K562 (cell line): ENCODE measurements at regions not wholly inside any gene's neighbourhood (a gene's known extent, or its start where the extent isn't known, plus 50 kb on each side); places are given as distances from the start of the nearest gene placed in this dataset.

Experiments used
- BRCA1 ChIP-seq, 2 experiments: fragments of 450-650 bp in 1 of 2; sonication (generic) in 1 of 2; formaldehyde crosslinking in 1 of 2; IDR thresholded peaks; 2 replicates each; pipeline versions ENCODE4 v1.5.0 to v1.6.1; 2017 to 2020; ENCODE audit warnings: mild to moderate bottlenecking in 1 of 2, missing genetic modification reagents in 1 of 2
- EP300 ChIP-seq: IDR thresholded peaks from 2 replicates; pipeline ENCODE4 v1.6.1; 2012; ENCODE audit warnings: low read length, improper control_type of control experiment
- GABPA ChIP-seq: fragments of 200-800 bp; sonication (Bioruptor generic); conservative IDR thresholded peaks from 2 replicates; pipeline ENCODE4 v1.6.1; 2016; ENCODE audit warnings: low read depth, missing genetic modification characterization, missing compliant biosample characterization
- MAZ ChIP-seq, 2 experiments: fragments of 450-650 bp in 1 of 2; sonication (generic) in 1 of 2; formaldehyde crosslinking; IDR thresholded peaks in 1 of 2; conservative IDR thresholded peaks in 1 of 2; 2 replicates each; pipeline versions ENCODE4 v1.4.0 to v1.5.0; 2020; ENCODE audit warnings: mild to moderate bottlenecking in 1 of 2, missing genetic modification reagents in 1 of 2
- POLR2A ChIP-seq: fragments of 450-650 bp; conservative IDR thresholded peaks from 2 replicates; pipeline ENCODE4 v1.6.1; 2016
- PREB ChIP-seq: sonication (generic); formaldehyde crosslinking; IDR thresholded peaks from 2 replicates; pipeline ENCODE4 v1.8.1; 2023; ENCODE audit warnings: mild to moderate bottlenecking, missing genetic modification reagents
- RAD51 ChIP-seq: fragments of 450-650 bp; IDR thresholded peaks from 2 replicates; pipeline ENCODE4 v1.7.1; 2016; ENCODE audit warnings: low read depth, mild to moderate bottlenecking, borderline replicate concordance
- XRCC4 ChIP-seq: IDR thresholded peaks from one replicate; pipeline ENCODE4 v1.6.1; 2011; ENCODE audit not compliant: insufficient read depth, insufficient read length; ENCODE audit errors: extremely low read depth
- ZC3H11A ChIP-seq: IDR thresholded peaks from 2 replicates; pipeline ENCODE4 v1.6.1; 2012; ENCODE audit warnings: low read depth, low read length, improper control_type of control experiment
- ZNF512 ChIP-seq: IDR thresholded peaks from 2 replicates; pipeline ENCODE4 v1.6.1; 2016; ENCODE audit warnings: missing genetic modification characterization, missing compliant biosample characterization

- TF ChIP-seq POLR2A = no peak
- TF ChIP-seq XRCC4 = no peak
- no peak for TF ChIP-seq MAZ (CRISPR knock-in tag; conservative IDR thresholded peaks at IDR 0.05 in 1 of 2, IDR thresholded peaks at IDR 0.05 in 1 of 2)
- TF ChIP-seq RAD51 = no peak
- TF ChIP-seq GABPA = no peak
- TF ChIP-seq PREB (CRISPR knock-in tag) = no peak
- no peak for TF ChIP-seq EP300
- no peak for TF ChIP-seq BRCA1 (IDR thresholded peaks at IDR 0.05)
- no peak for TF ChIP-seq BRCA1 (CRISPR knock-in tag; IDR thresholded peaks at IDR 0.05)
- no peak for TF ChIP-seq ZNF512 (tag)
- TF ChIP-seq ZC3H11A = no peak
Measured at GRCh38 chr19:33876192-33876591, 79.5 kb downstream of the KCTD15 start.
